MCF 10A (cell line): ENCODE measurements at regions not wholly inside any gene's neighbourhood (a gene's known extent, or its start where the extent isn't known, plus 50 kb on each side); places are given as distances from the start of the nearest gene placed in this dataset.
"Not testable (repeated sequence)": the region's sequence is repeated elsewhere in the genome, so short reads cannot be mapped to it uniquely, and the experiment has no call there.

ENCODE experiments used
- BruUV-seq: library from RNA; stranded (reverse); fragments of 400-500 nt; replicated peaks from 2 replicates; lab custom pipeline; 2021; lab: Mats Ljungman, UMichigan
- CTCF ChIA-PET: fragments of 300-600 bp; sonication (Branson Sonifier 250); formaldehyde crosslinking; extraction: SDS; loops from one replicate; lab custom pipeline; 2021; ENCODE audit warnings: antibody characterized with exemption, inconsistent platforms; lab: Yijun Ruan, JAX
- POLR2A ChIA-PET: fragments of 300-600, 350-650 bp; sonication (Branson Sonifier 250); formaldehyde crosslinking; extraction: SDS; loops from one replicate; lab custom pipeline; 2020; ENCODE audit warnings: antibody characterized with exemption, inconsistent platforms; lab: Yijun Ruan, JAX
- DNase-seq: peaks from one replicate; pipeline ENCODE4 v3.0.0-alpha.2; 2018; ENCODE audit not compliant: unreplicated experiment
- H3K27ac Mint-ChIP-seq: one replicate; pipeline ENCODE4 v1.8.0; 2022; ENCODE audit warnings: mild to moderate bottlenecking, low read depth, mixed read lengths; ENCODE audit not compliant: unreplicated experiment
- H3K27me3 Mint-ChIP-seq: one replicate; pipeline ENCODE4 v1.8.0; 2022; ENCODE audit warnings: mixed read lengths; ENCODE audit not compliant: insufficient read depth, unreplicated experiment
- H3K36me3 Mint-ChIP-seq: one replicate; pipeline ENCODE4 v1.8.0; 2022; ENCODE audit warnings: mild to moderate bottlenecking, moderate library complexity, mixed read lengths; ENCODE audit not compliant: insufficient read depth, unreplicated experiment
- H3K4me1 Mint-ChIP-seq: one replicate; pipeline ENCODE4 v1.8.0; 2022; ENCODE audit warnings: mixed read lengths; ENCODE audit not compliant: insufficient read depth, unreplicated experiment
- H3K4me3 Mint-ChIP-seq: one replicate; pipeline ENCODE4 v1.8.0; 2022; ENCODE audit warnings: mild to moderate bottlenecking, moderate library complexity, mixed read lengths; ENCODE audit not compliant: unreplicated experiment
- H3K9me3 Mint-ChIP-seq: one replicate; pipeline ENCODE4 v1.8.0; 2022; ENCODE audit warnings: mixed read lengths; ENCODE audit not compliant: unreplicated experiment
- CTCF ChIP-seq: fragments of 200-600 bp; IDR thresholded peaks from one replicate; pipeline ENCODE4 v1.8.0; 2022; ENCODE audit warnings: antibody characterized with exemption, mild to moderate bottlenecking; ENCODE audit not compliant: unreplicated experiment
- intact Hi-C: fragments of 100-400 bp; cut with micrococcal nuclease; formaldehyde crosslinking; loops from 2 replicates; pipeline ENCODE4 v1.14.1; 2022

GRCh38 chr10:35986756-35987502, 344.8 kb upstream of the FZD8 start:
- H3K27ac Mint-ChIP-seq: no peak overlapping the region
- POLR2A ChIA-PET: no interaction called here
- no peak for DNase-seq
- peaks cover 4% of the 10 kb centered on the region for H3K4me1 Mint-ChIP-seq
- no peak overlapping the region for H3K4me3 Mint-ChIP-seq
- no TSS peak for BruUV-seq
- no peak for TF ChIP-seq CTCF
- no peaks in the 10 kb centered on the region for H3K27me3 Mint-ChIP-seq
- CTCF ChIA-PET: interaction anchor here (0.6 kb wide), 1 partner anchor 522 kb away, joined by 3 read pairs; no protein-coding TSS in a partner anchor
- intact Hi-C loops: no loop called here
- peaks cover 7% of the 10 kb centered on the region for H3K9me3 Mint-ChIP-seq
- peaks cover 5% of the 10 kb centered on the region for H3K36me3 Mint-ChIP-seq

- intact Hi-C loops: no loop called here
- Mint-ChIP-seq H3K27ac (peak overlapping the region; percentile 89), H3K9me3 (no peaks in the 10 kb centered on the region), H3K27me3 (no peaks in the 10 kb centered on the region), H3K36me3 (no peaks in the 10 kb centered on the region), H3K4me1 (peaks cover 29% of the 10 kb centered on the region), H3K4me3 (peak overlapping the region; percentile 42)
- no peak for TF ChIP-seq CTCF
- ChIA-PET CTCF (no interaction called here), POLR2A (no interaction called here)
- peak; percentile 3 for DNase-seq
- no TSS peak for BruUV-seq
Measured at GRCh38 chr10:35979116-35979515, 337.0 kb upstream of the FZD8 start.

- intact Hi-C loops, BruUV-seq, H3K36me3 Mint-ChIP-seq, POLR2A ChIA-PET, H3K27ac Mint-ChIP-seq, H3K27me3 Mint-ChIP-seq, H3K9me3 Mint-ChIP-seq, DNase-seq, H3K4me3 Mint-ChIP-seq: not testable (repeated sequence)
- peaks cover 29% of the 10 kb centered on the region for H3K4me1 Mint-ChIP-seq
- CTCF ChIA-PET: interaction anchor here (1.2 kb wide), 1 partner anchor 26 kb away, joined by 3 read pairs; no protein-coding TSS in a partner anchor
Measured at GRCh38 chr10:35973912-35974591, 332.0 kb upstream of the FZD8 start.

GRCh38 chr10:35972275-35972674, 330.2 kb upstream of the FZD8 start:
- POLR2A ChIA-PET: no interaction called here
- Mint-ChIP-seq H3K27ac (no peak overlapping the region), H3K4me3 (no peak overlapping the region), H3K9me3 (peaks cover 6% of the 10 kb centered on the region), H3K27me3 (no peaks in the 10 kb centered on the region), H3K4me1 (peaks cover 26% of the 10 kb centered on the region), H3K36me3 (no peaks in the 10 kb centered on the region)
- no TSS peak for BruUV-seq
- CTCF ChIA-PET: interaction anchor here (0.9 kb wide), 1 partner anchor 28 kb away, joined by 3 read pairs; no protein-coding TSS in a partner anchor
- intact Hi-C loops: no loop called here
- TF ChIP-seq CTCF: no peak
- DNase-seq: no peak
